HepG2 (cell line): ENCODE measurements at regions not wholly inside any gene's neighbourhood (a gene's known extent, or its start where the extent isn't known, plus 50 kb on each side); places are given as distances from the start of the nearest gene placed in this dataset.

Experiments used
- EZH2 ChIP-seq: conservative IDR thresholded peaks from 2 replicates; pipeline ENCODE4 v1.6.1; 2012; ENCODE audit warnings: mild to moderate bottlenecking, low read depth, low read length, moderate library complexity
- NR2C2 ChIP-seq: sonication (generic); formaldehyde crosslinking; IDR thresholded peaks from 2 replicates; pipeline ENCODE4 v1.4.0; 2020; ENCODE audit warnings: missing genetic modification reagents, mild to moderate bottlenecking, moderate library complexity, borderline replicate concordance
- PHF21A ChIP-seq: sonication (generic); formaldehyde crosslinking; IDR thresholded peaks from 2 replicates; pipeline ENCODE4 v1.5.0; 2020; ENCODE audit warnings: mild to moderate bottlenecking, missing genetic modification reagents
- POLR2A ChIP-seq, 2 experiments: IDR thresholded peaks; 2 replicates each; pipeline ENCODE4 v1.6.1; 2011; ENCODE audit warnings: low read depth in 2 of 2, low read length in 2 of 2, mild to moderate bottlenecking in 1 of 2, moderate library complexity in 1 of 2; ENCODE audit not compliant: insufficient read depth in 1 of 2
- RAD51 ChIP-seq: fragments of 450-650 bp; IDR thresholded peaks from 2 replicates; pipeline ENCODE4 v1.6.1; 2016; ENCODE audit warnings: borderline replicate concordance
- SP2 ChIP-seq: sonication (generic); formaldehyde crosslinking; IDR thresholded peaks from 2 replicates; pipeline ENCODE4 v1.5.1; 2020; ENCODE audit warnings: mild to moderate bottlenecking, missing genetic modification reagents
- TAF1 ChIP-seq: sonication (generic); formaldehyde crosslinking; IDR thresholded peaks from 2 replicates; pipeline ENCODE4 v1.4.0; 2020; ENCODE audit warnings: missing genetic modification reagents
- XBP1 ChIP-seq: sonication (generic); formaldehyde crosslinking; IDR thresholded peaks from 2 replicates; pipeline ENCODE4 v1.5.0; 2020; ENCODE audit warnings: missing genetic modification reagents
- ZBTB20 ChIP-seq: sonication (generic); formaldehyde crosslinking; IDR thresholded peaks from 2 replicates; pipeline ENCODE4 v1.8.1; 2023; ENCODE audit warnings: missing genetic modification reagents, low read depth, mild to moderate bottlenecking, borderline replicate concordance
- ZNF138 ChIP-seq: sonication (generic); formaldehyde crosslinking; IDR thresholded peaks from 2 replicates; pipeline ENCODE4 v1.5.0; 2020; ENCODE audit warnings: mild to moderate bottlenecking, low read depth, missing genetic modification reagents
- TF ChIP-seq, protein P1 (sequence below): sonication (generic); formaldehyde crosslinking; IDR thresholded peaks from 2 replicates; pipeline ENCODE4 v1.5.0; 2020; ENCODE audit warnings: missing genetic modification reagents
- TF ChIP-seq, protein P2 (sequence below), 2 experiments: sonication (generic) in 1 of 2; formaldehyde crosslinking in 1 of 2; IDR thresholded peaks; 2 replicates each; pipeline versions ENCODE4 v1.4.0 to v1.6.1; 2018 to 2020; ENCODE audit warnings: missing genetic modification reagents in 2 of 2, borderline replicate concordance in 1 of 2, low read depth in 1 of 2, mild to moderate bottlenecking in 1 of 2, missing biosample characterization in 1 of 2
- TF ChIP-seq, protein P3 (sequence below): sonication (generic); formaldehyde crosslinking; IDR thresholded peaks from 2 replicates; pipeline ENCODE4 v1.8.0; 2022; ENCODE audit warnings: low read depth, missing genetic modification reagents

DNA sequence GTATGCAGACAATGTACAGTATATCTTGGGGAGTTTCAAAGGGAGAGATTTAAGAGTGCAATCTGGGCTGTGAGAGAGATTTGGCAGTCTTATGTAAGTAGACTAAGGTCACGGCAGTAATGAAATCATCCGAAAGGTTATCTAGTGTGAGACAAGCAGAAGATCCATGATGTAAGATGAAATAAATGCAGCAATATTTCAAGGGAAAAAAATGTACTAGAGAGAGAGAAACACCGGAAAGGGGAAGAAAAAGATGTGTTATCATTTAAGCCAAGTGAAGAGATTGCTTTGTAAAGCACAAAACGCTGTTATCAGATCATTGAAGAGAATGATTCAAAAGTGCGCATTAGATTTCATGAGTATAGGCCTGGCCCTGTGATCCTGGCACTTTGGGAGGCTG, 88.4 kb upstream of the GUCY1A1 start:
- TF ChIP-seq EZH2 (no peak), NR2C2 (no peak), TAF1 (CRISPR knock-in tag) (no peak), PHF21A (CRISPR knock-in tag) (no peak), RAD51 (no peak), ZBTB20 (CRISPR knock-in tag) (no peak), SP2 (CRISPR knock-in tag) (no peak), ZNF138 (CRISPR knock-in tag) (no peak), XBP1 (CRISPR knock-in tag) (no peak), POLR2A (IDR thresholded peaks at IDR 0.05; ENCODE audit: insufficient read depth in 1 of 2, low read depth in 2 of 2, low read length in 2 of 2) (no peak)
- TF ChIP-seq, protein P1, sequence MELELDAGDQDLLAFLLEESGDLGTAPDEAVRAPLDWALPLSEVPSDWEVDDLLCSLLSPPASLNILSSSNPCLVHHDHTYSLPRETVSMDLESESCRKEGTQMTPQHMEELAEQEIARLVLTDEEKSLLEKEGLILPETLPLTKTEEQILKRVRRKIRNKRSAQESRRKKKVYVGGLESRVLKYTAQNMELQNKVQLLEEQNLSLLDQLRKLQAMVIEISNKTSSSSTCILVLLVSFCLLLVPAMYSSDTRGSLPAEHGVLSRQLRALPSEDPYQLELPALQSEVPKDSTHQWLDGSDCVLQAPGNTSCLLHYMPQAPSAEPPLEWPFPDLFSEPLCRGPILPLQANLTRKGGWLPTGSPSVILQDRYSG (CRISPR knock-in tag): no peak
- TF ChIP-seq, protein P2, sequence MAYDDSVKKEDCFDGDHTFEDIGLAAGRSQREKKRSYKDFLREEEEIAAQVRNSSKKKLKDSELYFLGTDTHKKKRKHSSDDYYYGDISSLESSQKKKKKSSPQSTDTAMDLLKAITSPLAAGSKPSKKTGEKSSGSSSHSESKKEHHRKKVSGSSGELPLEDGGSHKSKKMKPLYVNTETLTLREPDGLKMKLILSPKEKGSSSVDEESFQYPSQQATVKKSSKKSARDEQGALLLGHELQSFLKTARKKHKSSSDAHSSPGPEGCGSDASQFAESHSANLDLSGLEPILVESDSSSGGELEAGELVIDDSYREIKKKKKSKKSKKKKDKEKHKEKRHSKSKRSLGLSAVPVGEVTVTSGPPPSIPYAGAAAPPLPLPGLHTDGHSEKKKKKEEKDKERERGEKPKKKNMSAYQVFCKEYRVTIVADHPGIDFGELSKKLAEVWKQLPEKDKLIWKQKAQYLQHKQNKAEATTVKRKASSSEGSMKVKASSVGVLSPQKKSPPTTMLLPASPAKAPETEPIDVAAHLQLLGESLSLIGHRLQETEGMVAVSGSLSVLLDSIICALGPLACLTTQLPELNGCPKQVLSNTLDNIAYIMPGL (CRISPR knock-in tag; IDR thresholded peaks at IDR 0.05; ENCODE audit: borderline replicate concordance in 1 of 2, low read depth in 1 of 2): no peak
- TF ChIP-seq, protein P3, sequence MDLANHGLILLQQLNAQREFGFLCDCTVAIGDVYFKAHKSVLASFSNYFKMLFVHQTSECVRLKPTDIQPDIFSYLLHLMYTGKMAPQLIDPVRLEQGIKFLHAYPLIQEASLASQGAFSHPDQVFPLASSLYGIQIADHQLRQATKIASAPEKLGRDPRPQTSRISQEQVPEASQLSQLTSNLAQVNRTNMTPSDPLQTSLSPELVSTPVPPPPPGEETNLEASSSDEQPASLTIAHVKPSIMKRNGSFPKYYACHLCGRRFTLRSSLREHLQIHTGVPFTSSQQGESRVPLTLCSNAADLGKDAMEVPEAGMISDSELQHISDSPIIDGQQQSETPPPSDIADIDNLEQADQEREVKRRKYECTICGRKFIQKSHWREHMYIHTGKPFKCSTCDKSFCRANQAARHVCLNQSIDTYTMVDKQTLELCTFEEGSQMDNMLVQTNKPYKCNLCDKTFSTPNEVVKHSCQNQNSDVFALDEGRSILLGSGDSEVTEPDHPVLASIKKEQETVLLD: no peak
